Panc1 (cell line): ENCODE measurements at regions not wholly inside any gene's neighbourhood (a gene's known extent, or its start where the extent isn't known, plus 50 kb on each side); places are given as distances from the start of the nearest gene placed in this dataset.

ENCODE experiments used
- CTCF ChIP-seq: fragments of 450-650 bp; IDR thresholded peaks from 2 replicates; pipeline ENCODE4 v1.5.1; 2017; ENCODE audit warnings: mild to moderate bottlenecking
- POLR2AphosphoS5 ChIP-seq: IDR thresholded peaks from 2 replicates; pipeline ENCODE4 v1.6.1; 2012; ENCODE audit warnings: mild to moderate bottlenecking, low read depth, low read length, moderate library complexity

GRCh38 chr11:96738311-96738710, 348.5 kb downstream of the JRKL start:
- TF ChIP-seq CTCF (no peak), POLR2AphosphoS5 (no peak)
